ENCODE measurements at regions not wholly inside any gene's neighbourhood (a gene's known extent, or its start where the extent isn't known, plus 50 kb on each side); places are given as distances from the start of the nearest gene placed in this dataset.
"Not testable (repeated sequence)": the region's sequence is repeated elsewhere in the genome, so short reads cannot be mapped to it uniquely, and the experiment has no call there.

DNA sequence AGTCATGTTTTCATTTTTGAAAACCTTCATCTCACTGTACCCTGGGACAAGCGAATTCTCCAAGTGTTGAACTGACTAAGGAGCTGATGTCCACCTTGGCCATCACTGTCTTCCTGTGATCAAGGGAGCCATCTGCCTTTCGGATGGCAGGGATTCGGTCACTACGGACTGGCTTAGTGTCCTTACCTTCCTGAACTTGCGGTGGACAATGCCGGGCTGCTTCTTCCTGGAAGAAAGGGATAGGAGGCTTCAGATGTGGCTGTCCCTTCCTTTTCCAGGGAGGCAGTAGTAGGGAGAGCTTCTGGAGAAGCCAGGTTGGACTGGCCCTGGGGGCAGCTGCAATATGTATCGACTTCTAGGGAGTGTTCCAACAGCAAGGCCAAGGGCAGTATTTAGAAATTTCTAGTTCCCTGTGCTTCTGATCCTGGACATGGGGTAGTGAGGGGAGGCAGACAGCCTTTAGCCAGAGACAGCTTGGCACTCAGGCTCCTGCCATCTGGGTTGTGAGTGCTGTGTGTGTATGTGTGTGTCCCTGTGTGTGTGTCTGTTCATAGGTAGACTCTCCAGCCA, 114.6 kb downstream of the IER5 start:
- DNase-seq (ENCODE audit: low spot score): no peak

DNA sequence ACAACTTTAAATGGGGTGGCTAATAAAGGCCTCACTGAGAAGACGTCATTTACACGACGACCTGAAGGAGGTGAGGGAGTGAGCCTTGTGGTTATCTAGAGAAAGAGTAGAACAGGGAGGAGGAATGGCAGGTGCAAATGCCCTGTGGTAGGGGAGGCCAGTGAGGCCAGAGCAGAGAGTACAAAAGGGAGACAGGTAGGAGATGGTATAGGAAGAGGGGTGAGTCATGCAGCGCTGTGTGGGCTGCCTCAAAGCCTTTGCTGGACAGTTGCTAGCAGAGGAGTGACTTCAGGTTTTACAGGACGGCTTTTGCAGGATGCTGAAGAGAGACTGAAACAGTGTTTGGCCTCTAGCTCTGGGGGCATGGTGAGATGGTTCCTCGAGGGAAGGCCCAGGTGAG, 116.0 kb downstream of the IER5 start:
- DNase-seq (ENCODE audit: low spot score): no peak

DNA sequence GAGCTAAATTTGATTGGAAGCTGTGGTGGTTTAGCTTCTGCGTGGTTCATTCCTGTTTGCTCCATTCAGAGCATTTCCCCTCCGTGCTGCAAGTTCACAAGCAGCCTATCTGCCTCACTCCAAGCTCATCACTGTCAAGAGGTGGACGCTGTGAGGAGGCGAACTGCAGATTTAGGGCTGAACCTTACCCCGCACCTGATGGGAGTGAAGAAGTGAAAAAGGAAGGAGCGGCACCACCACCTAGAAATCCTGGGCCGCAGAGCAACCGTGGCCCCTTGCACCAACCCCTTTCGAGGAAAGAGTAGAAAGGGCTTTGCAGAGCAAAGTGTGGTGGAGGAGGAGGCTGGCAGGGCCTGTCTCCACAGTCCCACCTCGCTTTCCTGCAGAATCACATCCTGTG, 117.4 kb downstream of the IER5 start:
- no peak for DNase-seq (ENCODE audit: low spot score)

DNA sequence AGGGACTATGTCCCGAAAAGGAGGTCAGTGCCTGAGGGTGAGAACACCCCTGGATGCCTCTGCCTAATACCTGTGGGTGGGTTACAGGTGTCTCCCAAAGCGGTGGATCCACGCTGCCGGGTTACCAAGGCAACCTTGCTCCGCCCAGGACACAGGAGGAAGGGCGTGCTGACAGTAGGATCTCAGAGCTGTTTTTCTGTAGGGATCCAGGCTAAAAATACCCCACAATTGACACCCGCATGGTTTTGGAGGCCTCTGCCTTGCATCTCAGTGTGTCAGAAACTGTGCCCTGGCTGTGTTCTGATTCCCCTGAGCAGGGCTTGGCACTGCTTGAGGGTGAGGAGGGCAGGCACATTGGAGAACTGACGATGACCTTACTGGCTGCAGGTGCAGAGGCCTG, 118.0 kb downstream of the IER5 start:
- no peak for DNase-seq (ENCODE audit: low spot score)

DNA sequence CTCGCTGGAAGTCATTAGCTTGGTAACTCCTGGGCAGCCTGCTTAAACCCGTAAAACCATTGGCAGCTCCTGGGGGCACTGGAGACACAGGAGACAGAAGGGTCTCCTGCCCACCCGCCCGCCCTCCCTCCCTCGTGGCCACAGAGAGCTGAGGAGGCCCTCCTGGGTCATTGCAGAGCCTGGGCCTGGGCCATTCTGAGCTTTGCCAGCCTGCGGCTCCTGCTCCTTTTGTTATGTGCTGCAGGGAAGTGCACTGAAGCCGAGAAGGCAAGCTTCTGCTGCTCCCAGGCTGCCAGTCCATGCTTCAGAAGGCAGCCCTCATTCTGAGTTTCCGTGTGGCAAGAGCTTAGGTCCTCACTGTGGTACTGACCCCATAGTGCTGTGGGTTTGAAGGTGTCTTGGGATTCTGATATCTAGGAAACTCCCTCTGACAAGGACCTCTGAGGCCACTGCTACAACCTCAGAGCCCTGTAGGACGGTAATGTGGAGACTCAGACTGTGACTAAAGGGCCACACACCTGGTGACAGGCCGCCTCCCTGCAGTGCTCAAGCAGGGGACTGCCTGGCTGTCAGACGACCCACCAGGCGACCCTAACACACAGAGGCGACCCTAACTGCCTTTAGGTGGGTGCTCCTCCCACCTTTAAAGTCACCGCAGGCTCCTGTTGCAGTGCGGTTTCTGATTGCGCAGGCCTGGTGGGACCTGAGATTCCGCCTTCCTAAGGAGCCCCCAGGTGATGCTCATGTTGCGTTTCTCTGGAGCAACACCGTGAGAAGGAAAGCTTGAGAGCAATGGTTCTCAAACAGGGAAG, 118.7 kb downstream of the IER5 start:
- DNase-seq (ENCODE audit: low spot score): no peak

DNA sequence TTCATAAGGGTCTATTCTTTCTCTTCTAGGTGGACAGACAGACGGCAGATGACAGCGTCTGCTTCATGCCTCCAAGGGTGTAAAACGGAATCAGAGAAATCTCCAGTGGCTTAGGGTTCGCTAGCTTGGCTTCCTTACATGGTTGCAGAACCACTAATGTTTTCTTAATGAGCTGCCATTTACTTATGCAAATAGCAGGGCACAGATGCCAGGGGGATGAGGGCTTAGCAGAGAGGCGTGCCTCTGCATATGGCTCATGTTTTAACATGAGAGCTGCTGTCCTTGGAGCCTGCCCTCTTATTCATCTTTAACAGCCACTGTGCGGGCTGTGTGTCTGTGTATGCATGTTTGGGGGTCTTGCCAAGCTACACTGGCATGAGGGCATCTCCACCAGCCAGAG, 119.6 kb downstream of the IER5 start:
- no peak for DNase-seq (ENCODE audit: low spot score)

DNA sequence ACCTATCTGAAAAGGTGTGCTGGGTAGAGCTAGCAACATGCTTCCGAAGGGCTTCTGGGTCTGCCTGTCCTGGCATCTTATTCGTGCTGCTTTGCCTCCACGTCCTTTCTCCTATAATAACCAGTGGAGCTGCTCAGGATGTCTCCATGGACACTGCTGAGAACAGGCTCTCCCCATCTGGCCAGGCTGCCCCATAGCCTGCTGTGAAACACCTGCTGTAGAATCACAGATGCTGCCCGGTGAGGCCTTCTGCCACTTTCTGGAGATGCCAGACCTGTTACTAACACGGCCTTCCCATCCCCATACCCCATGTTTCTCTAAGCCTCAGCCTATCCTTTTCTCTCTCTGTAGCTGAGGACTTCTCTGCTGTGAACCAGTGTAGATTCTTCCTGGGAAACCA, 120.5 kb downstream of the IER5 start:
- DNase-seq (ENCODE audit: low spot score): no peak

DNA sequence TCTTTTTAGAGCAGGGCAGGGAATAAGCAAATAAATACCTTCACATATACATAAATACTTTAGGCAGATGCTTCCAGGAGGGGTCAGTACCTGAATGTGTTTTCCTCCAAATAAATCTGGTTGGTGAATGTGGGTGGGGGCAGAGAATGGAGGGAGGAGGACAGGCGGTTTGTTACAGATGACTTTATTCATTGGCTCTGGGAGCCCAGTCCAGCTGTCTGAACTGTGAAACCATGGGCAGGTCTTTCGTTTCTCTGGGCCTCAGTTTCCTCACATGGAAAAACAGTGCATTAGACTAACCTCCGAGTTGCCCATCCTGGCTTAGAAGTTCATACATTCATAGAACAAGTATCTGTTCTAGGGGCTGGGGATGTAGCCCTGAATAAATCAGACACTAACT, 124.6 kb downstream of the IER5 start:
- DNase-seq (ENCODE audit: low spot score): no peak

DNA sequence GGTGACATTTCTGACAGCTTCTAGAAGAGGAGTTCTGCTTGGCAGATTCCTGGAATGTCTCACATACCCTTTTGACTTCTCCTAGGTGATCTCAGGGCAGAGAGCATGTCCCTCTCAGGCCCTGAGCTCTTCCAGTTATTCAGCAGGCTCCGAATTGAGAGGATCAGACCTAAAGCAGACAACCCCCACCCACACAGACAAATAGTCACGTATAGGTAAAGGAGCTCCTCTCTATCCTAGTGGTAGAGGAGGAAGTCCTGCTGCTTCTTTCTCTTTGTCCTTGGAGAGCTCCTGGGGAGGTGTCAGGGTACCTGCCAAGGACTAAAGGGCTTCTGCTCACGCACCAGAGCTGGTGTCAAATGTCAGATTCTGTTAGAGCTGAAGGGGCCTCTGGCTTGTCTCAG, 128.1 kb downstream of the IER5 start:
- no peak for DNase-seq (ENCODE audit: low spot score)

DNA sequence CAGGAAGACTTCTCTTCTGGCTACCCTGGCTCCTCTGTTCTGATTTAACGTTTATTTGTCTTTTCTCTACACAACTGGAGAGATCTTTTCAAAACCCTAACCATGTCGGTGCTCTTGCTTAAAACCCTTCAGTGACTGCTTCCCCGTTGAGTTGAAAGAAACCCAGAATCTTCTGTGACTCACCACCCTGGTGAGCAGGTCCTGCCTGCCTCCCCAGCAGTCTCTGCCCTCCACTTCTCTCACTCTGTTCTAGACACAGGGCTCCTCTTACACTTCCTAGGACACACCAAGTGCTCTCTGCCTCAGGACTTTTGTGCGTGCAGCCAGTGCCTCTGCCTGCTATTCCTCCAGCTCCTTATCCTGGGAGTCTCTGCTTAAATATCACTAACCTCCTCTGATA, 131.4 kb downstream of the IER5 start:
- no peak for DNase-seq (ENCODE audit: low spot score)

DNA sequence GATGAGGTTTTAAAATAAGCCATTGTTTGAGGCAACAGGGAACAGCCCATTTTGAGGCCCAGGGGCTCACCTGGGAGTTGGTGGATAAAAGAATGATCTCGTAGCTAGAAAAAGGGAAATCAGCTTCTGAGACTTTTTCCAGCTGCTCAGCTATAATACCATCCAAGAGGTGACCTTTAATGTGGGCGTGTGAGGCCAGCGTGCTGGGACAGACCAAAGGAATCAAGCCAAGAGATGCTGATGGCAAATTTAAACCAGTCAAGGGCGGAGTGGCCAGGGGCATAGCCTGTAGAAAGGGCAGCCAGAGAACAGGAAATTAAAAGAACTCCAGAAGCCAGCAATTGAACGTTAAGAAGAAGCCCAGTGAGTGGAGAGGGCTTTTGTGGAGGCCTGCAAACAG, 132.6 kb downstream of the IER5 start:
- DNase-seq (ENCODE audit: low spot score): no peak

DNA sequence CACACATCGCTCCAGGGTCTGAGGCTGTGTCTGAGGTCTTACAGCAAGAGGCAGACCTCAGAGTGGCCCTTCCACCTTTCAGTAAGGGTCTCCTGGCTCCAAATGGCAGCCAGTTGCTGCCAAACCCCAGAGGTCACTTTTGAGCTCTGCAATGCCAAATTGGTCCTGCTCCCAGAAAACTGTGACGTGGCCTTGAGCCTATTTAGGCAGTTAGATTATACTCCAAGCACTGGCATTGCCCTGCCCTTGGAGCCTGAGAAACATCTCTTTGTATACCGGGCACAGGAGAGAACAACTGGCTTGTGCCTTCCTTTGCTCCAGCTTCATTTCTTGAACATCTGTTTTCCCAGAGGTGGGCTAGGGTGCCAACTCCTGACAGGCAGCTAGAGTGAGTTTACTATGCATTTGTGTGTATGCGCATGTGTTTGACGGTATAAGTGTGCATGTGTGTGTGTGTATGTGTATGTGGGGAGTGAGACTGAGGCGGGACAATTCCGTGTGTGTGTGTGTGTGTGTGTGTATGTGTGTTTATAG, 134.5 kb downstream of the IER5 start:
- no peak for DNase-seq (ENCODE audit: low spot score)

DNA sequence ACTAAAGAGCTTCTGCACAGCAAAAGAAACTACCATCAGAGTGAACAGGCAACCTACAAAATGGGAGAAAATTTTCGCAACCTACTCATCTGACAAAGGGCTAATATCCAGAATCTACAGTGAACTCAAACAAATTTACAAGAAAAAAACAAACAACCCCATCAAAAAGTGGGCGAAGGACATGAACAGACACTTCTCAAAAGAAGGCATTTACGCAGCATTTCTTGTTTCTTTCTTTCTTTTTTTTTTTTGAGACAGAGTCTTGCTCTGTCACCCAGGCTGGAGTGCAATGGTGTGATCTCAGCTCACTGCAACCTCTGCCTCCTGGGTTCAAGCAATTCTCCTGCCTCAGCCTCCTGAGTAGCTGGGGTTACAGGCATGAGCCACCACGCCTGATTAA, 138.2 kb downstream of the IER5 start:
- DNase-seq (ENCODE audit: low spot score): not testable (repeated sequence)

DNA sequence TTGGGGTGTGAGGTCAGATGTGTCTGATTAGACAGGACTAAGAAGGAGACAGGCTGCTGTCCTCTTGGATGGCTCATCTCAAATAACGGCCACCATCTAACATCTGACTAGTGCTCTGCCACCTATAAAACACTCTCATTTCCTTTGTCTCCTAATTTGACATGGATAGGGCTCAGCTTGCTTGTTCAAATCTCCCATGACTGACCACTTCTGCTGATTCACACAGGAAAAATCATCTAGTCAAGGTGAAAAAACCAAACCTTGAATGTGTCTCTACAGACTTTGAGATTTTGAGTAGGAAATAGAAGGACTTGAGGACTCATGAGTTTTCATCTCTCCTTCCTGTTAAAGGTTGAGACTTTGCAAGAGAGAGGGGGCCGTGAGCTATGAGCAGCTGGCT, 150.6 kb downstream of the IER5 start:
- DNase-seq (ENCODE audit: low spot score): no peak

DNA sequence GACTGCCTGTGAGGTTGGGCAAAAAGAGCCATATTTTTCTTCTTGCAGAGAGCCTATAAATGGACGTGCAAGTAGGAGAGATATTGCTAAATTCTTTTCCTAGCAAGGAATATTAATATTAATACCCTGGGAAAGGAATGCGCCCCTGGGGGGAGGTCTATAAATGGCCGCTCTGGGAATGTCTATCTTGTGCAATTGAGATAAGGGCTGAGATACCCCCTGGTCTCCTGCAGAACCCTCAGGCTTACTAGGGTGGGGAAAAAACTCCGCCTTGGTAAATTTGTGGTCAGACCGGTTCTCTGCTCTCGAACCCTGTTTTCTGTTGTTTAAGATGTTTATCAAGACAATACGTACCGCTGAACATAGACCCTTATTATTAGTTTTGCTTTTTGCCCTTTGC, 157.8 kb downstream of the IER5 start:
- DNase-seq (ENCODE audit: low spot score): not testable (repeated sequence)

DNA sequence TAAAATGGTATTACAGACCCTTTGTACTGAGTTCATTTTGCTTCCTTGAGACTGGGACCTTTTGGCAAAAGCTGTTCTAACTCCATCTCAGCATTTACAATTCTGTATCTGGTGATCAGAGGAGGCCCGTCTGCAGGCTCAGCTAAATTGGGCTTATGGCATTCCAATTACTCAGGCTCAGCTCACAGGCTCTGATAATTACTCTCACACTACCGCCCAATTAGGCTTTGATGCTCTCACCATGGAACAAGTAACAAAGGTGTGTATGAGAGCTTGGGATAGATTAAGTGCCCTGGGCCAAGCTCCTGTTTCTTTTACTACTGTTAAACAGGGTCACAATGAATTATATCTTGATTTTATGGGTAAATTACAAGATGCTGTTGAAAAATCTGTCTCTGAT, 159.9 kb downstream of the IER5 start:
- not testable (repeated sequence) for DNase-seq (ENCODE audit: low spot score)

DNA sequence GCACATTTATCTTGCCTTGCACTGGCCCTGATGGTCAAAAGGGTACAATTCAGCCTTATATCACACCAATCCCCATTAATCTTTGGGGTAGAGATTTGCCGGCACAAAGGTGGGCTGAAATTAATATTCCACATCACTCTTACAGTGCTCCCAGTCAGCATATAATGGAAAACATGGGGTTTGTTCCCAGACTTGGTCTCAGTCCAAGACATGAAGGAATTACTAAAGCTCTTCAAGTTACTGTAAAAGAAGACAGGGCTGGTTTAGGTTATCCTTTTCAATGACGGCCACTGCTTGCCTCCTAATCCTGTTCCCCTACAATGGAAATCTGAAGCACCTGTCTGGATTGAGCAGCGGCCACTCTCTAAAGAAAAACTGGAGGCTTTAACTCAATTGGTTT, 160.7 kb downstream of the IER5 start:
- no peak for DNase-seq (ENCODE audit: low spot score)

DNA sequence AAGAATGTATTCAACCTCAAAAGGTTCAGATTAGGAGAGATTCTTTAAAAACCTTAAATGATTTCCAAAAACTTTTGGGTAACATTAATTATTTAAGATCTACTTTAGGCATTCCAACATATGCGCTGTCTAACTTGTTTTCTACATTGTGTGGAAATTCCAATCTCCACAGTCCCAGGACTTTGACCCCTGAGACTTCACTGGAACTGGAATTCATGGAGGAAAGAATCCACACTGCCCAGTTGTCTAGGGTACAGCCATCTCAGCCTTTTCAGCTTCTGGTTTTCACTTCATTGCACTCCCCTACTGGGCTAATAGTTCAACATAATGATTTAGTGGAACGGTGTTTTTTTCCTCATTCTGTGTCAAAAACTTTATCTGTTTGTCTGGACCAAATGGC, 161.5 kb downstream of the IER5 start:
- no peak for DNase-seq (ENCODE audit: low spot score)

DNA sequence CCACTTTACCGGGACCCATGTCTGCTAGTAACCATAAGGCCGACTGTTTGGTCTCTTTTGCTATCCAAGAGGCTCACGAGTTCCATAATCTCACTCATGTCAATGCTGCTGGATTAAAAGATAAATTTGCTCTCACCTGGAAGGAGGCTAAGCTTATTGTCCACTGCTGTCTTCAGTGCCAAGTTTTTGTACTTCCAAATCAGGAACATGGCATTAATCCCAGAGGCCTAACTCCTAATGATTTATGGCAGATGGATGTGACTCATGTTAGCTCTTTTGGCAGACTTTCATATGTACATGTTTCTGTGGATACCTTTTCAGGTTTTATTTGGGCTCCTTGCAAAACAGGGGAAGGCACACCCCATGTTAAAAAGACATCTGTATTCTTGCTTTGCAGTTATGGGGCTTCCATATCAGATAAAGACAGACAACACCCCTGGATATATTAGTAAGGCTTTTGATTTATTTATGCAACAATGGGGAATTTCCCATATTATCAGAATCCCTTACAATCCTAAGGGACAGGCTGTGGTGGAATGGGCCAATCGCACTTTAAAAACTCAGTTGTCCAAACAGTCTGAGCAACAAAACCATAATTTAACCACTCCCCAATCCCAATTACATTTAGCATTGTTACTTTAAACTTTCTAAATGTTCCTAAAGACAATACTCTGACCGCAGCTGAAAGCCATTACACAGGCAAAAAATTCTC, 162.7 kb downstream of the IER5 start:
- peak; percentile 38 for DNase-seq (ENCODE audit: low spot score)

DNA sequence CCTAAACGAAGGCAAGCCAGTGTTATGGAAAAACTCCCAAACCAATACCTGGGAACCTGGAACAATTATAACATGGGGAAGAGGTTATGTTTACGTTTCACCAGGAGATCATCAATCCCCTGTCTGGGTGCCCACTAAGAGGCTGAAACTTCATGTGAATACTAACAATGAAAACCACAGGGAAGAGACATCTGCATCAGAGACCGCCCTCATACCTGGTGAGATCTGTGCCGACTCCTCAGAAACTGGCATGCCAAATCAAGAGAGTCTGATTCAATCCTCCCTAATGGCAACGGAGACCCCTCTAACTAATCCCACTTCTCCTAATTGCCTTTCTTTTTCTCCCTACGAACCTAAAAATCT, 163.2 kb downstream of the IER5 start:
- DNase-seq (ENCODE audit: low spot score): no peak

DNA sequence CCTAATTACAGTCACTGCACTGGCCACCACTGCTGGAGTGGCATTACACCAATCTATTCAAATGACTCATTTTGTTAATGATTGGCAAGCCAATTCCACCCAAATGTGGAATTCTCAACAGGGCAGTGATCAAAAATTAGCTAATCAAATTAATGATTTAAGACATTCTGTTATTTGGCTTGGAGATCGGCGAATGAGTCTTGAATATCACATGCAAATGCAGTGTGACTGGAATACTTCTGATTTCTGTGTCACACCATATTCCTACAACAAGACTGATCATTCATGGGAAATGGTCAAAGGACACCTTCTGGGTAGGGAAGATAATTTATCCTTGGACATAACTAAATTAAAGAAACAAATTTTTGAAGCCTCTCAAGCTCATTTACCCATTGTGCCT, 165.1 kb downstream of the IER5 start:
- not testable (repeated sequence) for DNase-seq (ENCODE audit: low spot score)

DNA sequence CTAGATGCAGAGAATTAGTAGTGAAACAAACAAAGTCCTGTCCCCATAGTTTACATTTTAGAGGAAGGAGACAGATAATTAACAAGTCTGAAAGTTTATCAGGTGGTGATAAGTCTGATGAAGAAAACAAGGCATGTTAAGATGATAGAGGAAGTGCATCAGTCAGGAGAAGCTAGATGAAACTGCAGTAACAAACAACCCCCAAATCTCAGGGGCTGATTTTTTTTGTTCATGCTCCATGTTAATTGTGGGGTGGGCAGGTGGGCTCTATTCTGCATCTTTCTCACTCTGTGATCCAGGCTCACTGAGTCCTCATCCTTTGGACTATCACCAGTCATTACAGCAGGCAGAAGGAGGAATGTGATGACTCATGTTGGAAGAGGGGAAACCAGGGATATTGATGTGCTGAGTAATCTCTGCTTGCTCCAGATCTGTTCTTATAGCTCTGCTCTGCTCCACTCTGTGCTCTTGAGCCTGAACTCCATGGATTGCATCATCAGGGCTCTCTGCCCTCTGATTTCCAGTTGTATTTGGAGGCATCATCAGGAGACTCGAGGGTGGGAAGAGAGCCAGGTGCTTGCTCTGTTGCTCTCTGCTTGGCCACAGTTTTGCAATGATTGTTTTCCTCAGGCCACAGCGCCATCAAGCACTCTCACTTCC, 166.9 kb downstream of the IER5 start:
- DNase-seq (ENCODE audit: low spot score): peak; percentile 59

DNA sequence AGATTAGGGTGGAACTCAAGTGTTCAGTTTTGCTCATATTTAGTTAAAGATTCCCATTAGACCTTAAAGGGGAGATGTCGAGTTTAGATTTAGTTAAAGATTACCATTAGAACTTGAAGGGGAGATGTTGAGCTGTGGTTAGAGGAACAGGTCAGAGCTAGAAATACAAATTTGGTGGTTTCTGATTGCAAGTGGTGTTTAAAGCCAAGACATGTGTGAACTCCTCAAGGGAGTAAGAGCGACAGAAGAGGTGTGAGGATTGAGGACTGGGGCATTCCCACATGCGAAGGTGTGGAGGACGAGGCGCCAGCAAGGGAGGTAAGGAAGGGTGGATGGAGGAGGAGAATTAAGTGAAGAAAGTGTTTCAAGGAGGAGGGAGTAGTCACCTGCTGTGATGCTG, 168.6 kb downstream of the IER5 start:
- DNase-seq (ENCODE audit: low spot score): no peak
